ENCODE measurements at regions not wholly inside any gene's neighbourhood (a gene's known extent, or its start where the extent isn't known, plus 50 kb on each side); places are given as distances from the start of the nearest gene placed in this dataset.

GRCh38 chr2:107354175-107354574 is 468.2 kb upstream of the ST6GAL2 start:
- CTCF ChIA-PET: no interaction called here
- H3K27me3 Mint-ChIP-seq: no peaks in the 10 kb centered on the region
- H3K27ac Mint-ChIP-seq: no peak overlapping the region
- H3K9me3 Mint-ChIP-seq: peaks cover 12% of the 10 kb centered on the region
- POLR2A ChIA-PET: no interaction called here
- H3K4me1 Mint-ChIP-seq: no peaks in the 10 kb centered on the region
- no peak for DNase-seq
- no peak overlapping the region for H3K4me3 Mint-ChIP-seq
- no peaks in the 10 kb centered on the region for H3K36me3 Mint-ChIP-seq (ENCODE audit: low read depth)

- H3K9me3 Mint-ChIP-seq: peaks cover 3% of the 10 kb centered on the region
- H3K4me1 Mint-ChIP-seq: no peaks in the 10 kb centered on the region
- H3K27me3 Mint-ChIP-seq: no peaks in the 10 kb centered on the region
- ChIA-PET POLR2A (no interaction called here), CTCF (no interaction called here)
- DNase-seq: no peak
- H3K27ac Mint-ChIP-seq: no peak overlapping the region
- H3K36me3 Mint-ChIP-seq (ENCODE audit: low read depth): no peaks in the 10 kb centered on the region
- H3K4me3 Mint-ChIP-seq: no peak overlapping the region
Measured at GRCh38 chr2:107358362-107358761, 468.3 kb upstream of the RGPD4 start.

GRCh38 chr2:107359021-107359420 is 467.7 kb upstream of the RGPD4 start:
- H3K4me3 Mint-ChIP-seq: no peak overlapping the region
- no peak overlapping the region for H3K27ac Mint-ChIP-seq
- no peak for DNase-seq
- no peaks in the 10 kb centered on the region for H3K27me3 Mint-ChIP-seq
- ChIA-PET POLR2A (no interaction called here), CTCF (no interaction called here)
- H3K9me3 Mint-ChIP-seq: peaks cover 2% of the 10 kb centered on the region
- no peaks in the 10 kb centered on the region for H3K36me3 Mint-ChIP-seq (ENCODE audit: low read depth)
- H3K4me1 Mint-ChIP-seq: no peaks in the 10 kb centered on the region

DNA sequence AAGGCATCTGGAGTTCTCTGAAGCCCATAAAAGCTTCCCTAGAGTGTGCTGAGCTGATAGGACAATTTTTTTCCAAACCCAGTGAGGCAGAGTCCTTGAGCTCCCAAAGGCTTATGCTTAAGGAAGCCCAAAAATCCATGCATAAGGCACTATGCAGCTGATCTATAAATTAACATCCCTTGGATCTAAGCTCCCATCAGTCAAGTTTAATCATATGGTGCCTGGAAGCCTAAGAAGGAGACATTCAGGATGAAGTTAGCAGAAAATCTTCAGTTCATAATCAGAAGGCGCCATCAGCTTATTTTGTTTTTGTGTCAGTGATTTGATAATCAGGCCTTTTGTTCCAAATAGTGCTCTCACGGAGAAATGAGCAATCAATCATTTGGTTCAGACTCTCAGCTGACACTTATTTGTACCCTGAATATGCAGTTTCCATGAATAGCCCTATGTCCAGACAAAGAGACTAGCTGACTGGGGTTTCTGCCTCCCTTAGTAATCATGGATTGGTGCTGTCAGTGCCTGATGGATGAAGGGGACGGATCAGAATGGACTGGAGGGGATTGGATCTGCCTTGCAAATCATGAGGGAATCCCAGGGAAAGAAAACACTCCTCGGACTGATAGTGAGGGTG is 464.8 kb upstream of the RGPD4 start:
- DNase-seq: no peak
- POLR2A ChIA-PET: no interaction called here
- CTCF ChIA-PET: no interaction called here
- no peaks in the 10 kb centered on the region for H3K9me3 Mint-ChIP-seq
- no peaks in the 10 kb centered on the region for H3K27me3 Mint-ChIP-seq
- H3K27ac Mint-ChIP-seq: no peak overlapping the region
- H3K4me1 Mint-ChIP-seq: no peaks in the 10 kb centered on the region
- H3K4me3 Mint-ChIP-seq: no peak overlapping the region
- H3K36me3 Mint-ChIP-seq (ENCODE audit: low read depth): no peaks in the 10 kb centered on the region

GRCh38 chr2:107362993-107363392 is 463.7 kb upstream of the RGPD4 start:
- H3K4me1 Mint-ChIP-seq: no peaks in the 10 kb centered on the region
- POLR2A ChIA-PET: no interaction called here
- H3K9me3 Mint-ChIP-seq: peaks cover 1% of the 10 kb centered on the region
- no peak overlapping the region for H3K27ac Mint-ChIP-seq
- no peaks in the 10 kb centered on the region for H3K36me3 Mint-ChIP-seq (ENCODE audit: low read depth)
- CTCF ChIA-PET: no interaction called here
- no peak overlapping the region for H3K4me3 Mint-ChIP-seq
- no peaks in the 10 kb centered on the region for H3K27me3 Mint-ChIP-seq
- DNase-seq: no peak

DNA sequence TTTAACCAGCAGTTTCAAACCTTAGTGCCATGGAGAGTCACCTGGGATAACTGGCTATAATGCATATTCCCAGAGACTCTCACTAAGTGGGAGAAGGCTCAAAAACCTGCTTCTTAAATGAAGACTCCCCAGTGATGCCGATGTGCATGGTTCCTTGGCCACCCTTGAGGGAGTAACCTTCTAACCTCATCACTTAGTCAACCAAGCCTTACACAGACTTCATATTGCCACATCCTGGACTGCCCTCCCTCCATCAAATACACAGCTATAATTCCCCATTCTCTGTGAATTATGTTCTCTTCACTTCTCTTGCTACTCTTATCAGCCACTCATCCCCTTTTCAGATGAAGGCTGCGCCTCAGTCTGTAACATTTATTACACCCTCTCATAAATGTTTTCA is 462.9 kb upstream of the RGPD4 start:
- no peak for DNase-seq
- Mint-ChIP-seq H3K27ac (no peak overlapping the region), H3K36me3 (ENCODE audit: low read depth) (no peaks in the 10 kb centered on the region), H3K4me1 (no peaks in the 10 kb centered on the region), H3K4me3 (no peak overlapping the region), H3K27me3 (no peaks in the 10 kb centered on the region), H3K9me3 (peaks cover 2% of the 10 kb centered on the region)
- ChIA-PET POLR2A (no interaction called here), CTCF (no interaction called here)

DNA sequence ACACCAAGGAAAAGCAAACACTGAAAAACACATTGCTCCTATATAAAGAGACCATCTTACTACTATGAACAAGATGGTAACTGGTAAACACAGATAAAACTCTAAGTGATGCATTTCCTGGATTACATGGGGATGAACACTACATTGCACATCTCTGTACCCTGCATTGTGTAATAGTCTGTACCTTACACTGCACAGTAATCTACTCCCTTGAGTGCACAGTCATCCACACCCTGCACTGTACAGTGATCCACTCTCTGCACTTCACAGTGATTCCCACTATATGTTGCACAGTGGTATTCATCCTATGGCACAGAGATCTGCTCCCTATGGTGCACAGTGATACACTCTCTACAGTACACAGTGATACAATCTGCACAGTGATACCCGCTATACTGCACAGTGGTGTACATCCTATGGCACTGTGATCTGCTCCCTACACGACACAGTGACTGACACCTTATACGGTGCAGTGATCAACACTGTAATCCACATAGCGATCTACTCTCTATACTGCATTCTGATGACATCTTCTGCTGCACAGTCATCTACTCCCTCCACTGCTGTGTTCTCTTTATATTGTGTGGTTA is 462.2 kb upstream of the RGPD4 start:
- Mint-ChIP-seq H3K27me3 (no peaks in the 10 kb centered on the region), H3K27ac (no peak overlapping the region), H3K9me3 (peaks cover 5% of the 10 kb centered on the region), H3K4me1 (no peaks in the 10 kb centered on the region), H3K4me3 (no peak overlapping the region), H3K36me3 (ENCODE audit: low read depth) (no peaks in the 10 kb centered on the region)
- CTCF ChIA-PET: no interaction called here
- no peak for DNase-seq
- POLR2A ChIA-PET: no interaction called here

DNA sequence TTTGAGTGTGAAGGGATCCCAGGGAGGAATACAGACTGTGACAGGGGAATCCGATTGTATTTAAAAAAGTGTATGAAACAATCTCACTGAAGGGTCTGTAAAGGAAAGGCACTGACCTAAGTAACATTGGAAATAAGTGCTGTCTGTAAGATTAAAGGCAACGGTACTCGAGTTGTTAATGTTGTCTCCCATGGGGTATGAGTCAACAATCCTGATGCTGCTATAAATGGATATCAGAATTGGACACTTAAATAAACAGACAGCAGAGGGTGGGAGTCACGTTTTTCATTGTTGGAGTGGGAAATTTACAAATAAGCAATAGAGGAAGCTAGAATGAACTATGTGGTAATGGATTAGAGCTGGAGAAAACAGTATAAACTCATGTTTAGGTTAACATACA is 452.4 kb upstream of the RGPD4 start:
- Mint-ChIP-seq H3K4me1 (no peaks in the 10 kb centered on the region), H3K9me3 (peaks cover 7% of the 10 kb centered on the region), H3K4me3 (no peak overlapping the region), H3K27ac (no peak overlapping the region), H3K36me3 (ENCODE audit: low read depth) (no peaks in the 10 kb centered on the region), H3K27me3 (no peaks in the 10 kb centered on the region)
- ChIA-PET CTCF (no interaction called here), POLR2A (no interaction called here)
- no peak for DNase-seq

GRCh38 chr2:107376909-107377308 is 449.8 kb upstream of the RGPD4 start:
- Mint-ChIP-seq H3K9me3 (peaks cover 2% of the 10 kb centered on the region), H3K4me1 (no peaks in the 10 kb centered on the region), H3K4me3 (no peak overlapping the region), H3K27me3 (no peaks in the 10 kb centered on the region), H3K36me3 (ENCODE audit: low read depth) (no peaks in the 10 kb centered on the region), H3K27ac (no peak overlapping the region)
- no peak for DNase-seq
- ChIA-PET POLR2A (no interaction called here), CTCF (no interaction called here)

DNA sequence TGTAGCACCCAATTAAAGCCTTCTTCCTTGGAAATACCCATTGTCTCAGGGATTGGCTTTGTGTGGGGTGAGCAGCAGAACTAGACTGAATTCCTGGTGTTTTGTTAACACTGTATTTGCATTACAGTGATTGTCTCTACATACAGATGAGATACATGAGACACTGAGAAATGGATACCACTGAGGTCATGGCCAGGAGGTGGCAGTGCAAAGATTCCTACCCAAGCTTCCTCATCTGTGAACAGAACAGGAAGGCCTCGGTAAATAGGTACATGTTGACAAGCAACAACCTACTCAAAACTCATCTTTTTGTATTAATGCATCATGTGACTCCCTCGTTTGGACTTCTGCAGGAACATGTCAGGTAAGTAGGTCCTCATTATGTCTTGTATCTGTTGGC is 445.8 kb upstream of the RGPD4 start:
- H3K4me1 Mint-ChIP-seq: no peaks in the 10 kb centered on the region
- POLR2A ChIA-PET: no interaction called here
- H3K36me3 Mint-ChIP-seq (ENCODE audit: low read depth): no peaks in the 10 kb centered on the region
- DNase-seq: no peak
- H3K27me3 Mint-ChIP-seq: no peaks in the 10 kb centered on the region
- no peak overlapping the region for H3K4me3 Mint-ChIP-seq
- no peak overlapping the region for H3K27ac Mint-ChIP-seq
- CTCF ChIA-PET: no interaction called here
- peaks cover 3% of the 10 kb centered on the region for H3K9me3 Mint-ChIP-seq

GRCh38 chr2:107383691-107384090 is 443.0 kb upstream of the RGPD4 start:
- Mint-ChIP-seq H3K27me3 (no peaks in the 10 kb centered on the region), H3K4me1 (no peaks in the 10 kb centered on the region), H3K4me3 (no peak overlapping the region), H3K36me3 (ENCODE audit: low read depth) (no peaks in the 10 kb centered on the region), H3K9me3 (peaks cover 3% of the 10 kb centered on the region), H3K27ac (no peak overlapping the region)
- ChIA-PET POLR2A (no interaction called here), CTCF (no interaction called here)
- DNase-seq: no peak

DNA sequence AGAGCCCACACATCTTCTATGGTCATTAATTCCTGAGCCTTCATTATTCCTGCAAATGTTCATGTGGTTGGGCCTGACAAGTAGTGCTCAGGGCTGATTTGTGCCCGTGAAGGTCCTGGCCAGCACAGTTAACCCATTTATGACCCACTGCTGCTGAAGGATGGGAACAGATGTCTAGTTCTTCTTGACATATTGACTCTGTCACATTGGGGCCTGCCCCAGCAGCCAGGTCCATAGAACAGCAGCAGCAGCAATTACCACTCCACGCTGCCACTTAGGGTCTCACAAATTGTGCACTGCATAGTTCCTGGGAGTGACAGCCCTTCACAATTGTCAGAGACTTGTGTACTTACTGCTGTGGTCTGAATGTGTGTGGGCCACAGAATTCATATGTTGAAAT is 442.3 kb upstream of the RGPD4 start:
- ChIA-PET CTCF (no interaction called here), POLR2A (no interaction called here)
- no peaks in the 10 kb centered on the region for H3K27me3 Mint-ChIP-seq

GRCh38 chr2:107385921-107386320 is 440.8 kb upstream of the RGPD4 start:
- peaks cover 3% of the 10 kb centered on the region for H3K9me3 Mint-ChIP-seq
- DNase-seq: no peak
- no peaks in the 10 kb centered on the region for H3K36me3 Mint-ChIP-seq (ENCODE audit: low read depth)
- ChIA-PET CTCF (no interaction called here), POLR2A (no interaction called here)
- H3K27ac Mint-ChIP-seq: no peak overlapping the region
- H3K4me1 Mint-ChIP-seq: no peaks in the 10 kb centered on the region
- H3K27me3 Mint-ChIP-seq: no peaks in the 10 kb centered on the region
- H3K4me3 Mint-ChIP-seq: no peak overlapping the region

More for the DNA sequence above, 442.3 kb upstream of the RGPD4 start:
- DNase-seq: no peak
- Mint-ChIP-seq H3K9me3 (peaks cover 3% of the 10 kb centered on the region), H3K36me3 (ENCODE audit: low read depth) (no peaks in the 10 kb centered on the region), H3K4me1 (no peaks in the 10 kb centered on the region), H3K4me3 (no peak overlapping the region), H3K27ac (no peak overlapping the region)

DNA sequence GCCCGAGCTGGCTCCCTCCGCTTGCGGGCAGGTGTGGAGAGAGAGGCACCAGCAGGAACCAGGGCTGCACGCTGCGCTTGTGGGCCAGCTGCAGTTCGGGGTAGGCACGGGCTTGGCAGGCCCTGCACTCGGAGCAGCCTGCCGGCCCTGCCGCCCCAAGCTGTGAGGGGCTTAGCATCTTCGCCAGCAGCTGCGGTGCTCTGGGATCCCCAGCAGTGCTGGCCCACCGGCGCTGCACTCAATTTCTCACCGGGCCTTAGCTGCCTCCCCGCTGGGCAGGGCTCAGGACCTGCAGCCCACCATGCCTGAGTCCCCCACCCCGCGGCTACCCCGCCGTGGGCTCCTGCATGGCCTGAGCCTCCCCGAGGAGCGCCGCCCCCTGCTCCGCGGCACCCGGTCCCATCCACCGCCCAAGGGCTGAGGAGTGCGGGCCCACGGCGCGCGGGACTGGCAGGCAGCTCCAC is 434.4 kb upstream of the RGPD4 start:
- Mint-ChIP-seq H3K4me1 (no peaks in the 10 kb centered on the region), H3K9me3 (no peaks in the 10 kb centered on the region), H3K4me3 (no peak overlapping the region), H3K27ac (no peak overlapping the region), H3K36me3 (ENCODE audit: low read depth) (no peaks in the 10 kb centered on the region), H3K27me3 (no peaks in the 10 kb centered on the region)
- ChIA-PET POLR2A (no interaction called here), CTCF (no interaction called here)
- DNase-seq: no peak

Measured in activated CD4-positive, alpha-beta memory T cell treated with anti-CD3 and anti-CD28 coated beads, Interleukin-2, amount 10 ng/mL, durations not matched to agents 7 days and 5 days (primary cell).